Spinal cord (tissue), 9 donors: ENCODE measurements at regions not wholly inside any gene's neighbourhood (a gene's known extent, or its start where the extent isn't known, plus 50 kb on each side); places are given as distances from the start of the nearest gene placed in this dataset.

Experiments
- DNase-seq, 6 donors: peaks; one replicate each; pipeline versions ENCODE4 v3.0.0 to v3.0.0-alpha.2; 2013 to 2015; ENCODE audit warnings: low spot score in 6 of 6, low read depth in 4 of 6
- H3K27ac ChIP-seq: one replicate; pipeline ENCODE4 v1.5.1; 2013; ENCODE audit warnings: low read depth, low read length, control low read depth
- H3K27me3 ChIP-seq: one replicate; pipeline ENCODE4 v1.6.1; 2013; ENCODE audit warnings: low read length; ENCODE audit not compliant: control insufficient read depth, insufficient read depth
- H3K36me3 ChIP-seq: one replicate; pipeline ENCODE4 v1.6.1; 2013; ENCODE audit warnings: low read length; ENCODE audit not compliant: control insufficient read depth, insufficient read depth
- H3K4me1 ChIP-seq: one replicate; pipeline ENCODE4 v1.6.1; 2013; ENCODE audit warnings: low read length; ENCODE audit not compliant: control insufficient read depth, insufficient read depth
- H3K4me3 ChIP-seq: one replicate; pipeline ENCODE4 v1.5.1; 2013; ENCODE audit warnings: low read depth, low read length, control low read depth
- H3K9me3 ChIP-seq: one replicate; pipeline ENCODE4 v1.6.1; 2013; ENCODE audit warnings: low read length; ENCODE audit not compliant: control insufficient read depth, insufficient read depth
- WGBS: methylation state at CpG from one replicate; pipeline ENCODE4 v1.1.5; 2013; ENCODE audit warnings: missing lambda C conversion rate; ENCODE audit not compliant: insufficient coverage; 5-methylcytosine and 5-hydroxymethylcytosine counted together
- donor health status: healthy.

DNA sequence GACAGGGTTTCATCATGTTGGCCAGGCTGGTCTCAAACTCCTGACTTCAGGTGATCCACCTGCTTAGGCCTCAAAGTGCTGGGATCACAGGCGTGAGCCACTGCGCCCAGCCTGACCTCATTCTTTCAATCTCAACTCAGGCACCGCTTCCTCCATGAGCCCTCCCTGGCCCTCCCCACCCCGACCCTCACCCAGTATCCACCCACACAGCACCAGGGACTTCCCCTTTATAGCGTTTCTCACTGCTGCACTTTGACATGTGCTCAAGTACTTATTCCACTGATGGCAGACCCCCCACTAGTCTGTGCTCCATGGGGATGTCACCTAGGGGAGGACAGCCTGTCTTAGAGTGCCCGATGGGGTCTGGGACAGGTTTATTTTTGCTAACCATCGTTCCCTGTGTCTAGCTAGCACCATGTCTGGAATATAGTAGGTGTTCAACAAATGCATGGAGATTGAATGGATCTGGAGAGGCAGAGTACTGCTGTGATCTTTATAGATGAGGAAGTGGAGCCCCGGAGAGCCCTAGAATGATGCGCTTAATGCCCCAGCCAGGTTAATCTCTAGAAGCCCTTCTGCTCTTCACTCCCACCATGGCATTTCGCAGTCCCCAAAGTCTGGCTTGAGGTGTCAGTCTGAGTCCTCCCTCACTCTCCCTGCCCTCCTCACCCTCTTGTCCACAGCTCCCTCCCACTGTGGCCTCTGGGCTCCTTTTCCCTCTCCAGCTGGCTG lies 258.8 kb downstream of the RPS24 start:
- H3K27ac ChIP-seq = no peak overlapping the region
- peaks cover 38% of the 10 kb centered on the region for H3K4me1 ChIP-seq

DNA sequence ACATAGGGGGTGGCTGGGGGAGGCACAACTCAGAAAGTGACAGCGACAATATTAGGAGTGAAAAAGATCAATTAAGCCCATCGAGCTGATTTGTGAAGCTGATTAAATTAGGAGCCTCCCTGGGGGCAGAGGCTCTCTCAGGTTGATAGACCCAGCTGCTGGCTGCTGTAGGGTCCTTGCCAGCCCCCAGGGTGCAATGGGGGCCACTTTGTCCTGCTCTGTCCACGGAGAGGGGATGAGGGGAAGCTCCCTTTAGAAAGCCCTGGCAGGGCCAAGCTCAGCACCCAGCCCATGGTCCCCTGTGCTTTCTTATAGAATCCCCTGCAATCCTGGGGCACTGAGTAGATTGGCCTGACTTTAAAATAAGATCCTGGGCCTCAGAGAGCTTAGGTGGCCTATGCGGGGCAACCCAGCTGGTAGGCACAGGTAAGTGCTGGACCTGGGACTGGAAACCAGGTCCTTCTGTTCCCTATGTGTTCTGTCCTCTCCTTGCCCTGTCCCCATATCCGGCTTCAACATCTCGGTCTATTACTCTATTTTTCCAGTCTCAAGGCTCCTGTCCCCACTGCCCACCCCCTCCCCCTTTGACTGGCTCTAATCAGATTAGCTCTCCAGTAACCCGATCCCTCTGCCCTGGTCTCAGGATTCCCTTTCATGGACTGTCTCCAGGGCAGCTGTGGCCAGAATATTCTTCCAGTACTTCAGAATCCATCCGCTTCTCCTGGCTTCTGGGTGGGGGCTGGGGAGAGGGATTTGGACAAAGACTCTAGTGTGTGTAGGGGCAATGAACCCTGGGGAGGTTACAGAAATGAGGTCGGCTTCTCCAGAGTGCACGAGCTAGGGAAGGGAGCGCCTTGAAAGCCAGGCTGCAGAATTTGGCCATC lies 259.6 kb downstream of the RPS24 start:
- no peak for DNase-seq
- Histone ChIP-seq H3K4me1 (peaks cover 38% of the 10 kb centered on the region), H3K36me3 (no peaks in the 10 kb centered on the region), H3K27ac (no peak overlapping the region), H3K9me3 (no peaks in the 10 kb centered on the region), H3K4me3 (no peak overlapping the region), H3K27me3 (no peaks in the 10 kb centered on the region)
- 41% methylated on average over 9 of the region's 11 CpGs for WGBS

More for the DNA sequence above, 258.8 kb downstream of the RPS24 start:
- Histone ChIP-seq H3K27me3 (no peaks in the 10 kb centered on the region), H3K36me3 (no peaks in the 10 kb centered on the region), H3K4me3 (no peak overlapping the region), H3K9me3 (no peaks in the 10 kb centered on the region)
- no peak for DNase-seq
- WGBS = 90% methylated on average over 6 of the region's 10 CpGs

DNA sequence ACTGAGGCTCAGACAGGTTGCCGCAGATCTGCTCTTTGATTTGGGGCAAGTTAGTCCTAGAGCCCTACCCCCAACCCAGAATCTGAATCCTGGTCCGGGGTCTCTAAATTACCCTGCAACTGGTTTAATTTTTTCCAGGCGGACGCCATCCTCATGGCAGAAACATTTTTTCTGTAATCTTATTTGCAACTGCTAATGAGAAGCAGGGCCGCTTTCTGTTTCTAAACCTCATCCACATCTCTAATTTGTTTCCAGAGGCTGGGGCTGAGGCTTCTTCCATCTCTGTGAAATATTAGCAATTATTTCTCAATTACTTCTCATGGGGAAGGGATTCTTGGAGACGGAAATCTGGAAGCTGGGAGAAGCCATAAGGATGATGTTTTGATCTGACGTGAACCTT lies 261.6 kb downstream of the RPS24 start:
- Histone ChIP-seq H3K4me3 (no peak overlapping the region), H3K27ac (no peak overlapping the region), H3K36me3 (no peaks in the 10 kb centered on the region), H3K9me3 (no peaks in the 10 kb centered on the region), H3K4me1 (peaks cover 36% of the 10 kb centered on the region), H3K27me3 (no peaks in the 10 kb centered on the region)
- WGBS = 93% methylated on average over 6 of the region's 7 CpGs
- DNase-seq = peak in 1 of 6 donors; percentile 66

DNA sequence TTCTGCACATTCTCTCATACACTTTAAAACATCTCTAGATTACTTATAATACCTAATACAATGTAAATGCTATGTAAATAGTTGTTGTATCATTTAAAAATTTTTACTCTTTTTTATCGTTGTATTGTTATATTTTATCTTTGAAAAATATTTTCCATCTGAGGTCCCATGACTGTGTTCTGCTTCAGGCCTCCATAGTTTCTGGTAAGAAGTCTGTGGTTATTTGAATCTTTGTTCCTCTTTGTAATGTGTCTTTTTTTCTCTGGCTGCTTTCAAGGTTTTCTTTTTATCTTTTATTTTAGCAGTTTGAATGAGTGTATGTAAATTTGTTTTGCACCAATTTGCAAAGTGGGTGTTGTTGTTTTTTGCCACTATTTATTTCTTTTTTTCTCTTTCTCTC lies 263.1 kb downstream of the RPS24 start:
- Histone ChIP-seq H3K36me3 (no peaks in the 10 kb centered on the region), H3K9me3 (no peaks in the 10 kb centered on the region), H3K4me3 (no peak overlapping the region), H3K4me1 (peaks cover 33% of the 10 kb centered on the region), H3K27me3 (no peaks in the 10 kb centered on the region), H3K27ac (peak overlapping the region; percentile 45)
- DNase-seq = no peak
- WGBS = no CpG with 5 or more reads among the region's 1 CpG

DNA sequence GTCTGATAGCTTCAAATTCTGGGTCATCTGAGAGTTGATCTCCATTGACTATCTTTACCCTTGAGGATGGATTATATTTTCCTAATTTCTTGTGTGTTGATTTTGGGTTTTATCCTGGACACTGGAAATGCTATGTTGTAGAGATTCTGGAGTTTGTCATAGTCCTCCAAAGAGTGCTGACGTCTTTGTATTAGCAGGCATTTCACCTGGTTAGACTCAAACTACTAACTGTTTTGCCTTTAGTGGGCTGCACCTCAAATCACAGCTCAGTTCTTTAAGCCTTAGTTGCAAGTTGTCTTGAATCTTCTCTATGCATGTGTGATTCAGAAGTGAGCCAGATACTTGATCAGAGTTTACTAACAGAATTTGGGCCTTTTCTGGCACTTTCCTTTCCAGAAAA lies 264.3 kb downstream of the RPS24 start:
- Histone ChIP-seq H3K27me3 (no peaks in the 10 kb centered on the region), H3K36me3 (no peaks in the 10 kb centered on the region), H3K4me1 (peaks cover 38% of the 10 kb centered on the region), H3K4me3 (no peak overlapping the region), H3K27ac (no peak overlapping the region), H3K9me3 (no peaks in the 10 kb centered on the region)
- WGBS = no CpG with 5 or more reads among the region's 1 CpG
- DNase-seq = no peak

DNA sequence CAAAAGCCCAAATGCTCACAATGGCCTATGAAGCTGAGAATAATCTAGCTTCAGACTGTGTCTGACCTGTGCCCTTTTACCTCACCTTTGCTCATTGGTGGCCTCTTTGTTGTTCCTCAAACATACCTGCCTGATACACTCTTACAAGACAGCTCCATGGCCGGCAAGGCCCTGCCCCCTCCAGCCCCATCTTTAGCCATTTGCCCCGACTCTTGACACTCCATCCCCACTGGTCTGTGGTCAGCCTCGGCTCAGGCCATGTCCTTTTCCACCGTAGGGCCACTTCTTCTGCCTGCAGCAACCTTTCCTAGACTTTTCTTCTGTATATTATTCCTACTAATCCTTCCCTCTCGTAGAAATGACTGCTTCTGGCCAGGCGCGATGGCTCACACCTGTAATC lies 265.2 kb downstream of the RPS24 start:
- H3K9me3 ChIP-seq = no peaks in the 10 kb centered on the region
- H3K27me3 ChIP-seq = no peaks in the 10 kb centered on the region
- no peak for DNase-seq
- H3K36me3 ChIP-seq = no peaks in the 10 kb centered on the region
- H3K27ac ChIP-seq = no peak overlapping the region
- WGBS = 88% methylated on average over 4 of the region's 7 CpGs
- H3K4me3 ChIP-seq = no peak overlapping the region
- peaks cover 36% of the 10 kb centered on the region for H3K4me1 ChIP-seq

DNA sequence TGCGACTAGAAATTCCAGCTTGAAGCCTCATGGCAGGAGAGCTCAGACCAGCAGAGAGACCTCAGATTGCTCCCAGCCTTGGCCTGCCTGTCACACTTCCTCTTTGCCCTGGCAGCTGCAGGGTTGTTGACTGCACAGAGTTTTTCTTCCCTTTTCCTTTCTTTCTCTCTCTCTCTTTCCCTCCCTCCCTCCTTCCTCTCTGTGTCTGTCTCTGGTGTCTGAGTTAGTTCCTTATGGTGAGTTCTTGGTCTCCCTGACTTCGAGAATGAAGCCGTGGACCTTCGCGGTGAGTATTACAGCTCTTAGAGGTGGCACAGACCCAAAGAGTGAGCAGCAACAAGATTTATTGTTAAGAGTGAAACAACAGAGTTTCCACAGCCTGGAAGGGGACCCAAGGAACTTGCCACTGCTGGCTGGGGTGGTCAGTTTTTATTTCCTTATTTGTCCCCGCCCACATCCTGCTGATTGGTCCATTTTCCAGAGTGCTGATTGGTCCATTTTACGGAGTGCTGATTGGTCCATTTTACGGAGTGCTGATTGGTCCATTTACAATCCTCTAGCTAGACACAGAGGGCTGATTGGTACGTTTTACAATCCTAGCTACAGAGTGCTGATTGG lies 266.3 kb downstream of the RPS24 start:
- 79% methylated on average over 9 of the region's 9 CpGs for WGBS
- Histone ChIP-seq H3K36me3 (no peaks in the 10 kb centered on the region), H3K9me3 (no peaks in the 10 kb centered on the region), H3K4me3 (no peak overlapping the region), H3K27me3 (no peaks in the 10 kb centered on the region), H3K4me1 (peaks cover 28% of the 10 kb centered on the region), H3K27ac (no peak overlapping the region)
- DNase-seq = no peak

DNA sequence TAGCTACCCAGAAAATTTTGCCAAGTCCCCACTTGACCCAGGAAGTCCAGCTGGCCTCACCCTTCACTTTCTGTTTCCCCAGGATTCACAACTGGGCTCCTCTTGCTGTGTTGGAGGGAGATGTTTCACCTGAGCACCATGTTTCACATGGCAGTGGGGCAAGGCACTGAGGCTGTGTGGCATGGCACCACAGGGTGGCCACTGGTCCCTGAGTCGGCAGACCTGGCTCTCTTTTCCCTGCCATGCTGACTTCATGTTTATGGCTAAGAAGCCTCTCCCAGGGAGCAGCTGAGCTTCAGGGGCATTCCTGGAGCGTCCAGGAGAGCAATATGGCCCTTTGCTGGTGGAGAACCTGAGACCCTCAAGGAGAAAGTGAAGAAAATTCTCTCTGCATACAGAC lies 266.9 kb downstream of the RPS24 start:
- Histone ChIP-seq H3K4me1 (peaks cover 24% of the 10 kb centered on the region), H3K27ac (no peak overlapping the region), H3K27me3 (no peaks in the 10 kb centered on the region), H3K4me3 (no peak overlapping the region), H3K36me3 (no peaks in the 10 kb centered on the region), H3K9me3 (no peaks in the 10 kb centered on the region)
- DNase-seq = no peak
- 100% methylated on average over 1 of the region's 2 CpGs for WGBS

DNA sequence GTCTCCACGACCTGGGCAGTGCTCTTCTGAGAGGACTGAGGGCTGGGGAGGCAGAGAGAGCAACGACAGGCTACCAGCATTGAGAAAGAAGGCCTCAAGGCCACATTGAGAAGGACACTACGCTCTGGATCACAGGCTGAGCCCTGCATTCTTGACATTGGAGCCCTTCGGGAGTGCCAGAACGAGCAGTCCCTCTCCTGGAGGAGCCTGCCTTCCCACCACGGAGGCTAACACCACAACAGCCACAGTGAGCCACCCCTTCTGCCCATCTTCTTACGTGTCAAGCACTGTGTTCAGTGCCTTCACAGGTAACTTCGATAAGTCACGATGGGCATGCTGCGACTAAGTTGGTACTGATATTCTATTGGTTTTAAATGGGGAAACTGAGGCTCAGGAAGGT lies 267.8 kb downstream of the RPS24 start:
- Histone ChIP-seq H3K27me3 (no peaks in the 10 kb centered on the region), H3K4me1 (peaks cover 21% of the 10 kb centered on the region), H3K4me3 (no peak overlapping the region), H3K36me3 (no peaks in the 10 kb centered on the region), H3K9me3 (no peaks in the 10 kb centered on the region), H3K27ac (no peak overlapping the region)
- 96% methylated on average over 10 of the region's 10 CpGs for WGBS
- no peak for DNase-seq
